KMS-11 (cell line): ENCODE measurements at regions not wholly inside any gene's neighbourhood (a gene's known extent, or its start where the extent isn't known, plus 50 kb on each side); places are given as distances from the start of the nearest gene placed in this dataset.

Source experiments
- H2AFZ ChIP-seq: fragments of 200-600 bp; sonication (generic); 2 replicates; pipeline ENCODE4 v1.6.1; 2016; ENCODE audit warnings: antibody characterized with exemption, mixed run types, low read depth
- H3K27ac ChIP-seq: fragments of 200-600 bp; sonication (generic); 2 replicates; pipeline ENCODE4 v1.6.1; 2016; ENCODE audit warnings: mild to moderate bottlenecking, mixed run types
- H3K27me3 ChIP-seq: fragments of 200-600 bp; sonication (generic); 2 replicates; pipeline ENCODE4 v1.6.1; 2017; ENCODE audit warnings: mild to moderate bottlenecking, low read depth, mixed run types, moderate library complexity; ENCODE audit not compliant: insufficient read depth
- H3K36me3 ChIP-seq: fragments of 200-600 bp; sonication (generic); 2 replicates; pipeline ENCODE4 v1.6.1; 2017; ENCODE audit warnings: mild to moderate bottlenecking, mixed run types; ENCODE audit not compliant: insufficient read depth
- H3K4me1 ChIP-seq: fragments of 200-600 bp; sonication (generic); 2 replicates; pipeline ENCODE4 v1.6.1; 2016; ENCODE audit warnings: mild to moderate bottlenecking, low read depth, mixed run types; ENCODE audit not compliant: poor library complexity, severe bottlenecking
- H3K4me2 ChIP-seq: fragments of 200-600 bp; sonication (generic); 2 replicates; pipeline ENCODE4 v1.7.0; 2016; ENCODE audit warnings: mild to moderate bottlenecking, mixed run types
- H3K4me3 ChIP-seq: fragments of 200-600 bp; sonication (generic); IDR thresholded peaks from 2 replicates; pipeline ENCODE4 v1.6.1; 2017; ENCODE audit warnings: low read depth, low read length, mixed read lengths; ENCODE audit not compliant: insufficient read depth
- H3K79me2 ChIP-seq: fragments of 200-600 bp; sonication (generic); 2 replicates; pipeline ENCODE4 v1.6.1; 2016; ENCODE audit warnings: low read depth, mixed run types; ENCODE audit not compliant: insufficient read depth
- H3K9ac ChIP-seq: fragments of 200-600 bp; sonication (generic); 2 replicates; pipeline ENCODE4 v1.6.1; 2016; ENCODE audit warnings: mild to moderate bottlenecking, mixed run types
- H4K20me1 ChIP-seq: fragments of 200-600 bp; sonication (generic); 2 replicates; pipeline ENCODE4 v1.6.1; 2016; ENCODE audit warnings: mild to moderate bottlenecking, mixed run types; ENCODE audit not compliant: insufficient read depth
- TF ChIP-seq, protein P1 (sequence below): fragments of 200-600 bp; sonication (generic); conservative IDR thresholded peaks from 2 replicates; pipeline ENCODE4 v1.6.1; 2017; ENCODE audit warnings: low read depth, mild to moderate bottlenecking, antibody characterized with exemption, low read length, moderate library complexity, mixed read lengths

DNA sequence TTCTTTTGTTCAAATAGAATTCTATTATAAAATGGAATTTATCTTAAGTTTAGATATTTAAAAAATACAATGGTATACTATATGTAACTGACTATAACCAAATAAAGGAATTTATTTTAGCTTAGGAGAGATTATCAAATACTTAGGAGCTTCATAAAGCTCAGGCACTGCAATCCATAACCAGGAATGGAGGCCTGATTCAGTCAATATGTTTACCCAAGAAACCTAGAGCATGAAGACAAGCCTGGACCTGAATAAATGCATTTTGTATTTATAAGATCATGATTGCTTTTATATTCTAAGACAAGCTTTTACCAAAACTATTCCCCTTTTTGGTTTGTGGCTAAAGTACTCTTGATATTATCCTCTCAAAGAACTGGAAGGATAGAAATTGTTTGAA is 742.6 kb downstream of the FAT4 start:
- H4K20me1 ChIP-seq = no peaks in the 10 kb centered on the region
- no peak overlapping the region for H3K4me3 ChIP-seq
- no peaks in the 10 kb centered on the region for H3K4me1 ChIP-seq
- no peak overlapping the region for H3K27ac ChIP-seq
- no peaks in the 10 kb centered on the region for H3K79me2 ChIP-seq
- H3K9ac ChIP-seq = no peak overlapping the region
- H2AFZ ChIP-seq = no peak overlapping the region
- TF ChIP-seq, protein P1, sequence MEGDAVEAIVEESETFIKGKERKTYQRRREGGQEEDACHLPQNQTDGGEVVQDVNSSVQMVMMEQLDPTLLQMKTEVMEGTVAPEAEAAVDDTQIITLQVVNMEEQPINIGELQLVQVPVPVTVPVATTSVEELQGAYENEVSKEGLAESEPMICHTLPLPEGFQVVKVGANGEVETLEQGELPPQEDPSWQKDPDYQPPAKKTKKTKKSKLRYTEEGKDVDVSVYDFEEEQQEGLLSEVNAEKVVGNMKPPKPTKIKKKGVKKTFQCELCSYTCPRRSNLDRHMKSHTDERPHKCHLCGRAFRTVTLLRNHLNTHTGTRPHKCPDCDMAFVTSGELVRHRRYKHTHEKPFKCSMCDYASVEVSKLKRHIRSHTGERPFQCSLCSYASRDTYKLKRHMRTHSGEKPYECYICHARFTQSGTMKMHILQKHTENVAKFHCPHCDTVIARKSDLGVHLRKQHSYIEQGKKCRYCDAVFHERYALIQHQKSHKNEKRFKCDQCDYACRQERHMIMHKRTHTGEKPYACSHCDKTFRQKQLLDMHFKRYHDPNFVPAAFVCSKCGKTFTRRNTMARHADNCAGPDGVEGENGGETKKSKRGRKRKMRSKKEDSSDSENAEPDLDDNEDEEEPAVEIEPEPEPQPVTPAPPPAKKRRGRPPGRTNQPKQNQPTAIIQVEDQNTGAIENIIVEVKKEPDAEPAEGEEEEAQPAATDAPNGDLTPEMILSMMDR = no peak
- no peak overlapping the region for H3K4me2 ChIP-seq
- no peaks in the 10 kb centered on the region for H3K36me3 ChIP-seq
- no peaks in the 10 kb centered on the region for H3K27me3 ChIP-seq

DNA sequence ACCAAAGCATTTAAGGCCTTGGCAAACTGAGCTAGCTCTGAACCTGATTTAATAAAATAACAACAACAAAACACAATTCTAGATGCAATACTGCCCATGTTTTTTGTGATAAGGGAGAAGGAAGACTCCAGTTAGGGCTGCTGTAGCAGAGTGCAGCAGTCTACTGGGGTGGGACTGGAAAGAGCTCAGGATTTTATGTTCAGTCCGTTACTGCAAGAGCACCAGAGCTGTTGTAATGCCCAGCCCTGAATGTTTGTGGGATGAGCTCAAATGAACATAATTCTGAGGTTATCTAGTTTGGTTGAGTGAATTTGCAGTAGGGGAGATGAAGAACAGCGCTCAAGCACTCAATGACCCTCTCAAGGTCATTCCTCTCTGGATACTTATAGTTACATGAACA is 743.8 kb downstream of the FAT4 start:
- no peaks in the 10 kb centered on the region for H3K27me3 ChIP-seq
- no peaks in the 10 kb centered on the region for H4K20me1 ChIP-seq
- H3K9ac ChIP-seq = no peak overlapping the region
- TF ChIP-seq, protein P1 = no peak
- no peaks in the 10 kb centered on the region for H3K36me3 ChIP-seq
- H3K27ac ChIP-seq = no peak overlapping the region
- H3K79me2 ChIP-seq = no peaks in the 10 kb centered on the region
- H3K4me1 ChIP-seq = no peaks in the 10 kb centered on the region
- no peak overlapping the region for H3K4me2 ChIP-seq
- no peak overlapping the region for H3K4me3 ChIP-seq
- no peak overlapping the region for H2AFZ ChIP-seq

DNA sequence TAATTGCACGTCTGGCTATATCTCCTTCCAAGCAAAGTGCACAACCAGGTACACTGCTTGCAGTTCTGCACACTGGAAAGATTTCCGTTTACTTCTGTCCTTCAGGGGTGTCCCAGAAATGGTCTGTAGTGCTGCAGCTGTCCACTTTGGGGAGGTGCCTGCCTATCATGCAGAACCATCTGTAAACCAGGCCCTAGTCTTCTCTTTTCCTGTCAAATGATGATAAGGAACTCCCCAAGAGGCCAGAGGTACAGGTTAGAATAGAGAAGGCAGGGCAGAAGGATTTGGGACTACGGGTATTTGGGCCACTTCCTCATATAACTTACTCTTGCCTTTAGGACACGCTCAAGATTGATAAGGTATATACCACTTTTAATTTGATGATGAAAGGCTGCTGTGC is 746.9 kb downstream of the FAT4 start:
- H3K4me1 ChIP-seq = no peaks in the 10 kb centered on the region
- H3K27me3 ChIP-seq = no peaks in the 10 kb centered on the region
- no peak overlapping the region for H3K4me2 ChIP-seq
- H3K36me3 ChIP-seq = no peaks in the 10 kb centered on the region
- TF ChIP-seq, protein P1 = no peak
- no peaks in the 10 kb centered on the region for H3K79me2 ChIP-seq
- no peak overlapping the region for H3K27ac ChIP-seq
- no peak overlapping the region for H3K4me3 ChIP-seq
- no peaks in the 10 kb centered on the region for H4K20me1 ChIP-seq
- no peak overlapping the region for H2AFZ ChIP-seq
- H3K9ac ChIP-seq = no peak overlapping the region

DNA sequence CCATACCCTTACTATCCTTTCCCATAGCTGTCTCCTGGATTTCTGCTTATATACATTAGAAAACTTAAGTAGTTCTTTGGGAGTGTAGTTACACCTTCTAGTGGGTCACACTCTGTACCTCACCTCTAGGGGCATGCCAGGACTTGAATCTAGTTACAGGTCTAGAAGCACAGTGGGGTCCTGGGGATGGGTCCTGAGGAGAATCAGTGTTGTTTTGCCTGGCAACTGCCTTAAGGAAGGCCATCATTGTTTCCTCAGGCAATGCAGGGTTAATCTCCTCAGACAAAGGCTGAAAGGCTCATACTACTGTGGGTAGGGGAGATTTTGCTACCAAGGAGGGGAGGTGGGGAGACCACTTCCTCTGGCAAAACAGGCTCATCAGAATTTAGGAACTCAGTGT is 750.3 kb downstream of the FAT4 start:
- Histone ChIP-seq H3K36me3 (no peaks in the 10 kb centered on the region), H3K27me3 (no peaks in the 10 kb centered on the region), H2AFZ (no peak overlapping the region), H3K4me2 (no peak overlapping the region), H4K20me1 (no peaks in the 10 kb centered on the region), H3K4me1 (no peaks in the 10 kb centered on the region), H3K9ac (no peak overlapping the region), H3K79me2 (no peaks in the 10 kb centered on the region), H3K4me3 (no peak overlapping the region), H3K27ac (no peak overlapping the region)
- TF ChIP-seq, protein P1 = no peak
